ENCODE measurements at regions not wholly inside any gene's neighbourhood (a gene's known extent, or its start where the extent isn't known, plus 50 kb on each side); places are given as distances from the start of the nearest gene placed in this dataset.

- no peak for DNase-seq
Measured at GRCh38 chr17:77883213-77883650, 75.3 kb upstream of the TNRC6C start.

GRCh38 chr17:77884019-77884418 is 74.5 kb upstream of the TNRC6C start:
- DNase-seq, result peak; percentile 93

- DNase-seq, result peak; percentile 78
Measured at GRCh38 chr17:77884967-77885641, 73.4 kb upstream of the TNRC6C start.

GRCh38 chr17:77885678-77886386 is 72.7 kb upstream of the TNRC6C start:
- no peak for DNase-seq

GRCh38 chr17:77886387-77886728 is 72.1 kb upstream of the TNRC6C start:
- DNase-seq, result no peak

GRCh38 chr17:77887110-77887463 is 71.4 kb upstream of the TNRC6C start:
- DNase-seq, result no peak

- DNase-seq, result peak; percentile 61
Measured at GRCh38 chr17:77887464-77888241, 70.8 kb upstream of the TNRC6C start.

- DNase-seq, result no peak
Measured at GRCh38 chr17:77888242-77889134, 70.0 kb upstream of the TNRC6C start.

GRCh38 chr17:77889135-77889505 is 69.4 kb upstream of the TNRC6C start:
- no peak for DNase-seq

GRCh38 chr17:77889866-77890760 is 68.4 kb upstream of the TNRC6C start:
- no peak for DNase-seq

- no peak for DNase-seq
Measured at GRCh38 chr17:77890771-77891170, 67.7 kb upstream of the TNRC6C start.

GRCh38 chr17:77891602-77892001 is 66.9 kb upstream of the TNRC6C start:
- no peak for DNase-seq

- DNase-seq, result no peak
Measured at GRCh38 chr17:77892031-77892430, 66.5 kb upstream of the TNRC6C start.

GRCh38 chr17:77892469-77893143 is 65.9 kb upstream of the TNRC6C start:
- DNase-seq, result peak; percentile 35

GRCh38 chr17:77893144-77894044 is 65.1 kb upstream of the TNRC6C start:
- no peak for DNase-seq

- no peak for DNase-seq
Measured at GRCh38 chr17:77894126-77894956, 64.2 kb upstream of the TNRC6C start.

- no peak for DNase-seq
Measured at GRCh38 chr17:77897741-77898301, 60.7 kb upstream of the TNRC6C start.

- DNase-seq, result no peak
Measured at GRCh38 chr17:77898521-77899434, 59.7 kb upstream of the TNRC6C start.

Data from NCI-H1694 (cell line).